Mesendoderm (in vitro differentiated cells): ENCODE measurements at regions not wholly inside any gene's neighbourhood (a gene's known extent, or its start where the extent isn't known, plus 50 kb on each side); places are given as distances from the start of the nearest gene placed in this dataset.
A peak's percentile ranks its signal among the peaks of the same experiment; 100 is the strongest.

Source experiments
- DNase-seq: peaks from one replicate; pipeline ENCODE4 v3.0.0; 2013
- H2AK5ac ChIP-seq: 2 replicates; pipeline ENCODE4 v1.6.1; 2013; ENCODE audit warnings: low read length, inconsistent platforms
- H2BK120ac ChIP-seq: 2 replicates; pipeline ENCODE4 v1.6.1; 2013; ENCODE audit warnings: low read depth, mild to moderate bottlenecking, low read length, moderate library complexity, mixed read lengths
- H2BK15ac ChIP-seq: replicated peaks from 2 replicates; pipeline ENCODE4 v1.6.1; 2013; ENCODE audit warnings: low read depth, mild to moderate bottlenecking, moderate library complexity
- H2BK5ac ChIP-seq: 2 replicates; pipeline ENCODE4 v1.6.1; 2013; ENCODE audit warnings: low read length, inconsistent platforms
- H3K18ac ChIP-seq: 2 replicates; pipeline ENCODE4 v1.6.1; 2013; ENCODE audit warnings: mild to moderate bottlenecking, low read length, mixed read lengths
- H3K23ac ChIP-seq: one replicate; pipeline ENCODE4 v1.6.1; 2013; ENCODE audit warnings: low read length
- H3K27ac ChIP-seq: 2 replicates; pipeline ENCODE4 v1.5.1; 2013; ENCODE audit warnings: low read depth, mild to moderate bottlenecking, inconsistent platforms, low read length, moderate library complexity
- H3K27me3 ChIP-seq: 2 replicates; pipeline ENCODE4 v1.6.1; 2013; ENCODE audit warnings: low read length, control low read depth, mild to moderate bottlenecking, inconsistent platforms; ENCODE audit not compliant: insufficient read depth, poor library complexity
- H3K36me3 ChIP-seq: 2 replicates; pipeline ENCODE4 v1.6.1; 2013; ENCODE audit warnings: low read length, inconsistent platforms; ENCODE audit not compliant: control insufficient read depth, insufficient read depth
- H3K4ac ChIP-seq: one replicate; pipeline ENCODE4 v1.6.1; 2013; ENCODE audit warnings: low read depth, mild to moderate bottlenecking, low read length, moderate library complexity
- H3K4me1 ChIP-seq: 2 replicates; pipeline ENCODE4 v1.6.1; 2013; ENCODE audit warnings: low read depth, low read length, inconsistent platforms; ENCODE audit not compliant: control insufficient read depth
- H3K4me2 ChIP-seq: 2 replicates; pipeline ENCODE4 v1.6.1; 2013; ENCODE audit warnings: low read length
- H3K4me3 ChIP-seq: 2 replicates; pipeline ENCODE4 v1.5.1; 2013; ENCODE audit warnings: mild to moderate bottlenecking, low read length
- H3K56ac ChIP-seq: one replicate; pipeline ENCODE4 v1.6.1; 2013; ENCODE audit warnings: low read length
- H3K79me1 ChIP-seq: 2 replicates; pipeline ENCODE4 v1.6.1; 2013; ENCODE audit warnings: low read length, inconsistent platforms
- H3K79me2 ChIP-seq: 2 replicates; pipeline ENCODE4 v1.6.1; 2013; ENCODE audit warnings: mild to moderate bottlenecking, low read length; ENCODE audit not compliant: control insufficient read depth, insufficient read depth
- H3K9ac ChIP-seq: 2 replicates; pipeline ENCODE4 v1.6.1; 2013; ENCODE audit warnings: low read length, inconsistent platforms
- H4K5ac ChIP-seq: one replicate; pipeline ENCODE4 v1.6.1; 2013; ENCODE audit warnings: low read length
- H4K8ac ChIP-seq: one replicate; pipeline ENCODE4 v1.6.1; 2013; ENCODE audit warnings: low read depth, mild to moderate bottlenecking, control low read depth, low read length, moderate library complexity
- WGBS: extraction: QIAGEN DNeasy Blood & Tissue Kit; methylation state at CpG from one replicate; pipeline ENCODE4 v1.1.7; 2013; ENCODE audit warnings: low lambda C conversion rate, missing lambda C conversion rate; ENCODE audit not compliant: insufficient coverage; ENCODE audit errors: extremely low coverage; 5-methylcytosine and 5-hydroxymethylcytosine counted together

DNA sequence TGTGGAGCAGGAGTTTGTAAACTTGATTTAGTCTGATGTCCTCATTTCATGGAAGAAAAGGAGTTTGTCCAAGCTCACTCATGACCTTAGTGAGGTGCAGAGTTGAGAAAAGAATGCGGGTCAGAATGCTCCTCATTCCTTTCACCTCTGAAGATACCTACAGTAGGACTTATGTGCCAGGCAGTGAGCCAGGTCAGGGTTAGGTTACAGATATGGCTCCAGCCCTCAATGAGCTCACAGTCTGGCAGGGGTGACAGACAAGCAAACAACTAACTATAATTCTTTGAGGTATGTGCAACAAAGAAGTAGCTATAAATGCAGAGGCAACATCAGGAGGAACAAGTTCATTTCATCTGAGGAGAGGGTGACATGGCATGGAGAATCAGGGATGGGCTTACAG, 102.5 kb downstream of the SPATA31D1 start:
- no peak overlapping the region for H4K8ac ChIP-seq
- no peak overlapping the region for H3K9ac ChIP-seq
- H3K4ac ChIP-seq, result no peak overlapping the region
- no peaks in the 10 kb centered on the region for H3K79me2 ChIP-seq
- no peak overlapping the region for H3K4me2 ChIP-seq
- no peak overlapping the region for H3K56ac ChIP-seq
- H4K5ac ChIP-seq, result no peak overlapping the region
- H3K23ac ChIP-seq, result no peak overlapping the region
- no peak overlapping the region for H2AK5ac ChIP-seq
- H3K27ac ChIP-seq, result no peak overlapping the region
- no peaks in the 10 kb centered on the region for H3K27me3 ChIP-seq
- no peaks in the 10 kb centered on the region for H3K79me1 ChIP-seq
- DNase-seq, result no peak
- no peaks in the 10 kb centered on the region for H3K36me3 ChIP-seq
- no peak overlapping the region for H3K18ac ChIP-seq
- no peak overlapping the region for H2BK5ac ChIP-seq
- no peak overlapping the region for H2BK120ac ChIP-seq
- WGBS, result no CpG with 5 or more reads among the region's 1 CpG
- no peak overlapping the region for H3K4me3 ChIP-seq
- H3K4me1 ChIP-seq, result no peaks in the 10 kb centered on the region
- no peak overlapping the region for H2BK15ac ChIP-seq

DNA sequence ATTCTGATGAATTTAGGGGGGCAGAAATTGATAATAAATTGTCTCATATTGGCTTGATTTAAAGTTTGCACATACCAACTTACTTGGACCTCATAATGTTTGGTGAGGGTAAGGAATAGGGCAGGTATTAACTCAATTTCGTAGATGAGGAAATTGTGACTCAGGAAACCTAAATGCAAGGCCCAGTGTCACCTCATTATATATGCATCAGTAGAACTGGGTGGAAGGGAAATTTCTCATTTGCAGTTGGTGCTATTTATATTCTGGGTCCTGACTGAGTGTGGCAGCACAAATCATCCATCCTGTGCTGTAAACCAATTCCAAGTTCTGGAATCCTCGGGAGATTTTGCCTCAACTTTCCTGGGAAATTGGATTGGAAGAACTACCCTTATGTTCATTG, 103.0 kb downstream of the SPATA31D1 start:
- no peak overlapping the region for H2BK5ac ChIP-seq

DNA sequence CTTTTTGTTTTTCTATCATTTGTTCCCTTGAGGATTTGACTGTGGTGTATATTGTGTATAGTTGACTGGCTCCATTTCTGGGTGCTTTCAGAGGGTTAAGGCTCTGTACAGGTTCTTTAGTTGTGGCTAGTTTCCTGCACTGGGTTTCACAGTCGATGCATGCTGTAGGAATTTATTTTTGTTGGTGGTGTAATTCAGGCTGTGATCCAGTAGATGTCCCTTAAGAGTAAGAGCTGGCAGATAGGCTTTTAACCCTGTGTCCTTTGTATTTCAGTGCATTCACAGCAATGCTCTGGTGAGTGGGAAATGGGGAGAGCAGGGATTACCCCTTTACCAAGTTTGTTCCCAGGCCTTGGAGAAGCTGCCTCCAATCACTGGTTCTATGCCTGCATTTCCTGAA, 112.9 kb downstream of the SPATA31D1 start:
- WGBS, result no CpG with 5 or more reads among the region's 1 CpG
- Histone ChIP-seq H3K79me1 (no peaks in the 10 kb centered on the region), H3K36me3 (no peaks in the 10 kb centered on the region), H4K8ac (no peak overlapping the region), H3K27ac (no peak overlapping the region), H3K4ac (no peak overlapping the region), H3K9ac (no peak overlapping the region), H3K79me2 (no peaks in the 10 kb centered on the region), H2BK120ac (no peak overlapping the region), H3K4me2 (no peak overlapping the region), H2BK5ac (no peak overlapping the region), H3K4me3 (no peak overlapping the region), H2BK15ac (no peak overlapping the region), H3K18ac (no peak overlapping the region), H3K56ac (no peak overlapping the region), H3K27me3 (no peaks in the 10 kb centered on the region), H2AK5ac (no peak overlapping the region), H3K4me1 (no peaks in the 10 kb centered on the region), H4K5ac (no peak overlapping the region), H3K23ac (no peak overlapping the region)
- peak; percentile 35 for DNase-seq

More for the DNA sequence above, 103.0 kb downstream of the SPATA31D1 start:
- Histone ChIP-seq H3K23ac (no peak overlapping the region), H2BK15ac (no peak overlapping the region), H3K56ac (no peak overlapping the region), H3K4me2 (no peak overlapping the region), H3K4me3 (no peak overlapping the region), H2AK5ac (no peak overlapping the region), H3K79me1 (no peaks in the 10 kb centered on the region), H3K27me3 (no peaks in the 10 kb centered on the region), H3K79me2 (no peaks in the 10 kb centered on the region), H3K27ac (no peak overlapping the region), H4K8ac (no peak overlapping the region), H3K4me1 (no peaks in the 10 kb centered on the region), H3K9ac (no peak overlapping the region), H2BK120ac (no peak overlapping the region), H4K5ac (no peak overlapping the region), H3K36me3 (no peaks in the 10 kb centered on the region), H3K18ac (no peak overlapping the region), H3K4ac (no peak overlapping the region)
- WGBS, result no CpG with 5 or more reads among the region's 2 CpGs
- DNase-seq, result no peak

DNA sequence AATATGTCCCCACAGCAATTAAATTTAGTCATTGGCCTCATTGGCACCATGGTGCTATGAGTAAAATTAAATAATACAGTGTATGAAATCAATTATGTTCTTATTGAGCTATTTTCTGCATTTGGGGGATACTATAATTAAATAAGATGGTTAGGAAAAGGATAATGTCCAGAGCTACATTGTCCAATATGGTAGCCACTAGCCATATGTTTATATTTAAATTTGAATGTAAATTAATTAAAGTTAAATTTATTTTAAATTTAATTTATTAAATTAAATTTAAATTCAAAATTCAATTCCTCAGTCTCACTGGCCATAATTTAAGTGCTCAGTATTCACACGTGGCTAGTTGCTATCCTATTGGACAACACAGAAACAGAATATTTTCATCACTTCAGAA, 115.7 kb downstream of the SPATA31D1 start:
- Histone ChIP-seq H3K23ac (no peak overlapping the region), H3K4me3 (no peak overlapping the region), H4K5ac (no peak overlapping the region), H4K8ac (no peak overlapping the region), H2BK120ac (no peak overlapping the region), H3K4me1 (no peaks in the 10 kb centered on the region), H3K79me1 (no peaks in the 10 kb centered on the region), H3K56ac (no peak overlapping the region), H3K4me2 (no peak overlapping the region), H3K79me2 (no peaks in the 10 kb centered on the region), H3K36me3 (no peaks in the 10 kb centered on the region), H3K27ac (no peak overlapping the region), H3K4ac (no peak overlapping the region), H3K18ac (no peak overlapping the region), H3K27me3 (no peaks in the 10 kb centered on the region), H3K9ac (no peak overlapping the region), H2AK5ac (no peak overlapping the region), H2BK5ac (no peak overlapping the region), H2BK15ac (no peak overlapping the region)
- WGBS, result no CpG with 5 or more reads among the region's 1 CpG
- DNase-seq, result no peak

DNA sequence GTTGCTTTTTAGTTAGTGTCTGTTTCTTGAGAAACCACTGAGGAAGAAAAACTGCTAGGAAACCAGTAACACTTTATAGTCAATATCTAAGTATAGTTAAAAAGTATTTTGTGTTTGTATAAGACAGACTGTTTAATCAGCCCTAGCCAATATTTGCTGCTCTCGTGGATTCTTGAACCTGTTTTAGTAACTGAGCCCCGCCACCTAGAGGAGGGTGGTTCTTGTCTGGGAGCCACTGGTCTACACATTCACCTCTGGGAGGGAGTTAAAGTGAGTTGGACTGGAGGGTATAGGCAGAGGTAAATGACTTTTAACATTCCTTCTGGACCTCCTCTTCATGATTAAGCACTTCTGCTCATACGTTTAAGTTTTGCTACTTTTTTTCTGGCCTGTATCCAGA, 117.2 kb downstream of the SPATA31D1 start:
- no peaks in the 10 kb centered on the region for H3K27me3 ChIP-seq
- WGBS, result no CpG with 5 or more reads among the region's 3 CpGs
- H3K4me1 ChIP-seq, result no peaks in the 10 kb centered on the region
- no peak overlapping the region for H3K4ac ChIP-seq
- H3K79me1 ChIP-seq, result no peaks in the 10 kb centered on the region
- no peaks in the 10 kb centered on the region for H3K36me3 ChIP-seq
- DNase-seq, result peak; percentile 18
- no peak overlapping the region for H4K8ac ChIP-seq
- no peak overlapping the region for H2BK5ac ChIP-seq
- no peak overlapping the region for H2BK120ac ChIP-seq
- H3K4me3 ChIP-seq, result no peak overlapping the region
- H2AK5ac ChIP-seq, result no peak overlapping the region
- no peaks in the 10 kb centered on the region for H3K79me2 ChIP-seq
- no peak overlapping the region for H3K23ac ChIP-seq
- H2BK15ac ChIP-seq, result no peak overlapping the region
- no peak overlapping the region for H3K56ac ChIP-seq
- no peak overlapping the region for H4K5ac ChIP-seq
- no peak overlapping the region for H3K27ac ChIP-seq
- no peak overlapping the region for H3K18ac ChIP-seq
- no peak overlapping the region for H3K4me2 ChIP-seq
- no peak overlapping the region for H3K9ac ChIP-seq

DNA sequence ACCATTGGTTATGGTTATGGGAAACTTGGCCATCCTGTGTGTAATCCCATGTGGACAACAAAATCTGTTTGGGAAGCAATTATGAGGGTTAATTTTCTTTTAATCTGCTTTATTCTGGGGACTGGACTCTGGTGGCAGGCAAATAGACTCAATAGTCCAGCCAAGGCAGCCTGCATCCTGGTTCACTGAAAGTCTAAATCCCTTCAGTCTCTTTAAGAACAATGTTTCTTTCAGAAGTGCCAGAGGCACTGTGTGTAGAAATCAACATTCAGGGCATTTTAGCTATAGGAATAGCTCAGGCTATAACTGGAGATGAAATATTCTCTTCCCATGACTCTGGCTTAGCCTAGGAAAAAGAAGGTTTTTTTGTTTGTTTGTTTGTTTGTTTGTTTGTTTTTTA, 118.0 kb downstream of the SPATA31D1 start:
- no peak for DNase-seq
- Histone ChIP-seq H3K27me3 (no peaks in the 10 kb centered on the region), H4K5ac (no peak overlapping the region), H3K56ac (no peak overlapping the region), H3K27ac (no peak overlapping the region), H3K4me1 (no peaks in the 10 kb centered on the region), H2AK5ac (no peak overlapping the region), H3K79me1 (no peaks in the 10 kb centered on the region), H3K4me3 (no peak overlapping the region), H3K9ac (no peak overlapping the region), H3K18ac (no peak overlapping the region), H3K4ac (no peak overlapping the region), H3K23ac (no peak overlapping the region), H3K79me2 (no peaks in the 10 kb centered on the region), H2BK5ac (no peak overlapping the region), H2BK120ac (no peak overlapping the region), H4K8ac (no peak overlapping the region), H3K4me2 (no peak overlapping the region), H3K36me3 (no peaks in the 10 kb centered on the region), H2BK15ac (no peak overlapping the region)
